ENCODE measurements at regions not wholly inside any gene's neighbourhood (a gene's known extent, or its start where the extent isn't known, plus 50 kb on each side); places are given as distances from the start of the nearest gene placed in this dataset.

GRCh38 chrX:7334253-7334935 lies 186.4 kb upstream of the PUDP start:
- TF ChIP-seq CTCF (IDR thresholded peaks at IDR 0.05): peak; percentile 24
- H3K36me3 Mint-ChIP-seq (ENCODE audit: low read depth): peaks cover 3% of the 10 kb centered on the region
- H3K4me1 Mint-ChIP-seq (ENCODE audit: low read depth): peaks cover 35% of the 10 kb centered on the region
- H3K27me3 Mint-ChIP-seq (ENCODE audit: low read depth): no peaks in the 10 kb centered on the region
- no peak for DNase-seq (ENCODE audit: low spot score)
- no peak overlapping the region for H3K4me3 Mint-ChIP-seq (ENCODE audit: unreplicated experiment)
- peak overlapping the region; percentile 89 for H3K27ac Mint-ChIP-seq (ENCODE audit: unreplicated experiment)
- peaks cover 3% of the 10 kb centered on the region for H3K9me3 Mint-ChIP-seq (ENCODE audit: low read depth)

GRCh38 chrX:7330971-7331746 lies 183.2 kb upstream of the PUDP start:
- peak overlapping the region; percentile 83 for H3K27ac Mint-ChIP-seq (ENCODE audit: unreplicated experiment)
- peaks cover 2% of the 10 kb centered on the region for H3K36me3 Mint-ChIP-seq (ENCODE audit: low read depth)
- peaks cover under 1% of the 10 kb centered on the region for H3K9me3 Mint-ChIP-seq (ENCODE audit: low read depth)
- no peak for DNase-seq (ENCODE audit: low spot score)
- peaks cover 33% of the 10 kb centered on the region for H3K4me1 Mint-ChIP-seq (ENCODE audit: low read depth)
- no peaks in the 10 kb centered on the region for H3K27me3 Mint-ChIP-seq (ENCODE audit: low read depth)
- no peak overlapping the region for H3K4me3 Mint-ChIP-seq (ENCODE audit: unreplicated experiment)
- no peak for TF ChIP-seq CTCF (IDR thresholded peaks at IDR 0.05)

GRCh38 chrX:7330556-7330955 lies 182.6 kb upstream of the PUDP start:
- Mint-ChIP-seq H3K36me3 (ENCODE audit: low read depth) (peaks cover 4% of the 10 kb centered on the region), H3K4me3 (ENCODE audit: unreplicated experiment) (no peak overlapping the region), H3K27ac (ENCODE audit: unreplicated experiment) (no peak overlapping the region), H3K4me1 (ENCODE audit: low read depth) (peaks cover 33% of the 10 kb centered on the region), H3K27me3 (ENCODE audit: low read depth) (no peaks in the 10 kb centered on the region), H3K9me3 (ENCODE audit: low read depth) (no peaks in the 10 kb centered on the region)
- no peak for DNase-seq (ENCODE audit: low spot score)
- TF ChIP-seq CTCF (IDR thresholded peaks at IDR 0.05): no peak

- no peaks in the 10 kb centered on the region for H3K9me3 Mint-ChIP-seq (ENCODE audit: low read depth)
- no peaks in the 10 kb centered on the region for H3K36me3 Mint-ChIP-seq (ENCODE audit: low read depth)
- H3K4me1 Mint-ChIP-seq (ENCODE audit: low read depth): peaks cover 18% of the 10 kb centered on the region
- peak; percentile 44 for TF ChIP-seq CTCF (IDR thresholded peaks at IDR 0.05)
- no peaks in the 10 kb centered on the region for H3K27me3 Mint-ChIP-seq (ENCODE audit: low read depth)
- H3K4me3 Mint-ChIP-seq (ENCODE audit: unreplicated experiment): no peak overlapping the region
- no peak overlapping the region for H3K27ac Mint-ChIP-seq (ENCODE audit: unreplicated experiment)
- DNase-seq (ENCODE audit: low spot score): no peak
Measured at GRCh38 chrX:7318661-7319060, 170.7 kb upstream of the PUDP start.

GRCh38 chrX:7318241-7318640 lies 170.3 kb upstream of the PUDP start:
- no peak for DNase-seq (ENCODE audit: low spot score)
- TF ChIP-seq CTCF (IDR thresholded peaks at IDR 0.05): no peak
- no peak overlapping the region for H3K27ac Mint-ChIP-seq (ENCODE audit: unreplicated experiment)
- no peak overlapping the region for H3K4me3 Mint-ChIP-seq (ENCODE audit: unreplicated experiment)
- no peaks in the 10 kb centered on the region for H3K36me3 Mint-ChIP-seq (ENCODE audit: low read depth)
- H3K9me3 Mint-ChIP-seq (ENCODE audit: low read depth): no peaks in the 10 kb centered on the region
- H3K4me1 Mint-ChIP-seq (ENCODE audit: low read depth): peaks cover 18% of the 10 kb centered on the region
- H3K27me3 Mint-ChIP-seq (ENCODE audit: low read depth): no peaks in the 10 kb centered on the region

Measured in chondrocyte (in vitro differentiated cells).